Trophoblast cell (in vitro differentiated cells and primary cell): ENCODE measurements at regions not wholly inside any gene's neighbourhood (a gene's known extent, or its start where the extent isn't known, plus 50 kb on each side); places are given as distances from the start of the nearest gene placed in this dataset.
A peak's percentile ranks its signal among the peaks of the same experiment; 100 is the strongest.

ENCODE experiments used
- DNase-seq, 2 donors: peaks; one replicate each; pipeline ENCODE4 v3.0.0-alpha.2; 2016
- H2AFZ ChIP-seq: 2 replicates; pipeline ENCODE4 v1.6.1; 2013; ENCODE audit warnings: low read length, moderate library complexity, mild to moderate bottlenecking; ENCODE audit not compliant: insufficient read depth, poor library complexity
- H2AK5ac ChIP-seq: 2 replicates; pipeline ENCODE4 v1.6.1; 2013; ENCODE audit warnings: mild to moderate bottlenecking, low read length
- H2BK120ac ChIP-seq: 2 replicates; pipeline ENCODE4 v1.6.1; 2013; ENCODE audit warnings: low read length, mild to moderate bottlenecking, moderate library complexity; ENCODE audit not compliant: insufficient read depth, poor library complexity
- H2BK12ac ChIP-seq: 2 replicates; pipeline ENCODE4 v1.6.1; 2013; ENCODE audit warnings: mild to moderate bottlenecking, low read length, moderate library complexity
- H2BK5ac ChIP-seq: 2 replicates; pipeline ENCODE4 v1.6.1; 2013; ENCODE audit warnings: low read length, low read depth, moderate library complexity, mild to moderate bottlenecking; ENCODE audit not compliant: poor library complexity
- H3K14ac ChIP-seq: 2 replicates; pipeline ENCODE4 v1.6.1; 2013; ENCODE audit warnings: mild to moderate bottlenecking, low read length
- H3K18ac ChIP-seq: 2 replicates; pipeline ENCODE4 v1.6.1; 2013; ENCODE audit warnings: mild to moderate bottlenecking, low read length
- H3K23ac ChIP-seq: 2 replicates; pipeline ENCODE4 v1.6.1; 2013; ENCODE audit warnings: low read length
- H3K27ac ChIP-seq: 2 replicates; pipeline ENCODE4 v1.5.1; 2013; ENCODE audit warnings: low read depth, mild to moderate bottlenecking, inconsistent platforms, low read length, moderate library complexity
- H3K27me3 ChIP-seq: 2 replicates; pipeline ENCODE4 v1.6.1; 2013; ENCODE audit warnings: inconsistent platforms, mild to moderate bottlenecking, low read length, moderate library complexity; ENCODE audit not compliant: insufficient read depth
- H3K36me3 ChIP-seq, 2 experiments: 1 replicate in 1 of 2; 2 replicates in 1 of 2; pipeline ENCODE4 v1.6.1; 2013; ENCODE audit warnings: low read length in 2 of 2, mild to moderate bottlenecking in 2 of 2, moderate library complexity in 1 of 2; ENCODE audit not compliant: insufficient read depth in 2 of 2, control insufficient read depth in 1 of 2
- H3K4ac ChIP-seq: 2 replicates; pipeline ENCODE4 v1.6.1; 2013; ENCODE audit warnings: low read depth, mild to moderate bottlenecking, low read length, moderate library complexity
- H3K4me1 ChIP-seq, 2 experiments: 1 replicate in 1 of 2; 2 replicates in 1 of 2; pipeline ENCODE4 v1.6.1; 2013; ENCODE audit warnings: low read length in 2 of 2, mild to moderate bottlenecking in 2 of 2, moderate library complexity in 1 of 2; ENCODE audit not compliant: insufficient read depth in 2 of 2, control insufficient read depth in 1 of 2
- H3K4me2 ChIP-seq: 2 replicates; pipeline ENCODE4 v1.6.1; 2013; ENCODE audit warnings: inconsistent platforms, mild to moderate bottlenecking, low read length, moderate library complexity
- H3K4me3 ChIP-seq: 2 replicates; pipeline ENCODE4 v1.5.1; 2013; ENCODE audit warnings: mild to moderate bottlenecking, low read depth, low read length, inconsistent platforms
- H3K79me1 ChIP-seq: one replicate; pipeline ENCODE4 v1.6.1; 2013; ENCODE audit warnings: low read length
- H3K79me2 ChIP-seq: 2 replicates; pipeline ENCODE4 v1.6.1; 2013; ENCODE audit warnings: low read length, mild to moderate bottlenecking; ENCODE audit not compliant: control insufficient read depth, insufficient read depth, poor library complexity
- H3K9ac ChIP-seq: 2 replicates; pipeline ENCODE4 v1.6.1; 2013; ENCODE audit warnings: mild to moderate bottlenecking, low read length
- H3K9me3 ChIP-seq: 2 replicates; pipeline ENCODE4 v1.6.1; 2013; ENCODE audit warnings: low read depth, mild to moderate bottlenecking, control low read depth, inconsistent platforms, low read length; ENCODE audit not compliant: insufficient read depth
- H4K12ac ChIP-seq: 2 replicates; pipeline ENCODE4 v1.6.1; 2013; ENCODE audit warnings: low read depth, mild to moderate bottlenecking, low read length, moderate library complexity
- H4K8ac ChIP-seq: 2 replicates; pipeline ENCODE4 v1.6.1; 2013; ENCODE audit warnings: low read depth, mild to moderate bottlenecking, low read length, moderate library complexity
- H4K91ac ChIP-seq: one replicate; pipeline ENCODE4 v1.6.1; 2013; ENCODE audit warnings: low read depth, mild to moderate bottlenecking, low read length, moderate library complexity
- WGBS: extraction: QIAGEN DNeasy Blood & Tissue Kit; methylation state at CpG from one replicate; pipeline ENCODE4 v1.1.7; 2013; ENCODE audit warnings: missing lambda C conversion rate; ENCODE audit not compliant: insufficient read length, insufficient coverage; ENCODE audit errors: extremely low coverage; 5-methylcytosine and 5-hydroxymethylcytosine counted together

- H3K14ac ChIP-seq: no peak overlapping the region
- H3K27me3 ChIP-seq: no peaks in the 10 kb centered on the region
- H3K9ac ChIP-seq: no peak overlapping the region
- H3K79me2 ChIP-seq: no peaks in the 10 kb centered on the region
- H4K8ac ChIP-seq: no peak overlapping the region
- H2AFZ ChIP-seq: no peak overlapping the region
- H3K79me1 ChIP-seq: peaks cover 2% of the 10 kb centered on the region
- H3K4me2 ChIP-seq: no peak overlapping the region
- H3K36me3 ChIP-seq: no peaks in the 10 kb centered on the region
- H4K12ac ChIP-seq: no peak overlapping the region
- no peak overlapping the region for H2BK12ac ChIP-seq
- H3K4me1 ChIP-seq: no peaks in the 10 kb centered on the region
- no peak overlapping the region for H3K4me3 ChIP-seq
- no peaks in the 10 kb centered on the region for H3K9me3 ChIP-seq
- no peak overlapping the region for H3K18ac ChIP-seq
- no peak overlapping the region for H3K4ac ChIP-seq
- no peak overlapping the region for H4K91ac ChIP-seq
- DNase-seq: no peak
- no peak overlapping the region for H3K23ac ChIP-seq
- WGBS: no CpG with 5 or more reads among the region's 1 CpG
- H2AK5ac ChIP-seq: no peak overlapping the region
- no peak overlapping the region for H2BK120ac ChIP-seq
- H2BK5ac ChIP-seq: no peak overlapping the region
- no peak overlapping the region for H3K27ac ChIP-seq
Observed at GRCh38 chr4:33923469-33923868, 2320.8 kb downstream of the ARAP2 start.

- H3K9me3 ChIP-seq: no peaks in the 10 kb centered on the region
- no peak overlapping the region for H2BK120ac ChIP-seq
- H4K12ac ChIP-seq: no peak overlapping the region
- H3K79me1 ChIP-seq: peaks cover 2% of the 10 kb centered on the region
- no peak overlapping the region for H3K9ac ChIP-seq
- no peaks in the 10 kb centered on the region for H3K4me1 ChIP-seq
- H3K23ac ChIP-seq: no peak overlapping the region
- peak overlapping the region; percentile 29 for H2BK5ac ChIP-seq
- H3K4me2 ChIP-seq: peak overlapping the region; percentile 40
- H4K91ac ChIP-seq: peak overlapping the region; percentile 39
- WGBS: no CpG with 5 or more reads among the region's 7 CpGs
- H3K79me2 ChIP-seq: no peaks in the 10 kb centered on the region
- peak overlapping the region; percentile 30 for H2AFZ ChIP-seq
- H2AK5ac ChIP-seq: no peak overlapping the region
- H3K27ac ChIP-seq: peak overlapping the region; percentile 14
- H2BK12ac ChIP-seq: no peak overlapping the region
- no peak overlapping the region for H3K14ac ChIP-seq
- H3K4me3 ChIP-seq: no peak overlapping the region
- H3K4ac ChIP-seq: no peak overlapping the region
- H3K36me3 ChIP-seq: no peaks in the 10 kb centered on the region
- no peaks in the 10 kb centered on the region for H3K27me3 ChIP-seq
- DNase-seq: peak in 1 of 2 donors; percentile 22
- no peak overlapping the region for H4K8ac ChIP-seq
- no peak overlapping the region for H3K18ac ChIP-seq
Observed at GRCh38 chr4:33924239-33924638, 2320.1 kb downstream of the ARAP2 start.

- WGBS: no CpG with 5 or more reads among the region's 1 CpG
Observed at GRCh38 chr4:33924811-33925210, 2319.5 kb downstream of the ARAP2 start.

GRCh38 chr4:33930497-33930896, 2313.8 kb downstream of the ARAP2 start:
- no peak overlapping the region for H2BK12ac ChIP-seq
- no peak overlapping the region for H3K14ac ChIP-seq
- H3K79me1 ChIP-seq: no peaks in the 10 kb centered on the region
- no peak overlapping the region for H3K27ac ChIP-seq
- WGBS: no CpG with 5 or more reads among the region's 1 CpG
- H2BK5ac ChIP-seq: no peak overlapping the region
- no peaks in the 10 kb centered on the region for H3K4me1 ChIP-seq
- H4K12ac ChIP-seq: no peak overlapping the region
- no peak overlapping the region for H2BK120ac ChIP-seq
- H2AK5ac ChIP-seq: no peak overlapping the region
- H3K4ac ChIP-seq: no peak overlapping the region
- no peak overlapping the region for H4K8ac ChIP-seq
- H3K9ac ChIP-seq: no peak overlapping the region
- H4K91ac ChIP-seq: no peak overlapping the region
- no peak overlapping the region for H3K4me3 ChIP-seq
- no peaks in the 10 kb centered on the region for H3K79me2 ChIP-seq
- no peak overlapping the region for H3K23ac ChIP-seq
- H3K9me3 ChIP-seq: peaks cover 2% of the 10 kb centered on the region
- no peak overlapping the region for H2AFZ ChIP-seq
- H3K27me3 ChIP-seq: no peaks in the 10 kb centered on the region
- H3K36me3 ChIP-seq: no peaks in the 10 kb centered on the region
- DNase-seq: no peak
- no peak overlapping the region for H3K4me2 ChIP-seq
- no peak overlapping the region for H3K18ac ChIP-seq

More at GRCh38 chr4:33924811-33925210, 2319.5 kb downstream of the ARAP2 start:
- Histone ChIP-seq H2AK5ac (no peak overlapping the region), H3K4ac (no peak overlapping the region), H3K79me2 (no peaks in the 10 kb centered on the region), H2BK5ac (no peak overlapping the region), H2BK12ac (no peak overlapping the region), H4K12ac (no peak overlapping the region), H3K4me1 (no peaks in the 10 kb centered on the region), H3K4me3 (no peak overlapping the region), H3K9ac (no peak overlapping the region), H2AFZ (no peak overlapping the region), H3K79me1 (peaks cover 2% of the 10 kb centered on the region), H3K36me3 (no peaks in the 10 kb centered on the region), H3K27me3 (no peaks in the 10 kb centered on the region), H3K14ac (no peak overlapping the region), H3K18ac (no peak overlapping the region), H4K8ac (no peak overlapping the region), H4K91ac (no peak overlapping the region), H3K9me3 (no peaks in the 10 kb centered on the region), H3K27ac (peak overlapping the region; percentile 14), H3K23ac (no peak overlapping the region), H2BK120ac (no peak overlapping the region), H3K4me2 (no peak overlapping the region)
- DNase-seq: no peak
